ENCODE measurements at regions not wholly inside any gene's neighbourhood (a gene's known extent, or its start where the extent isn't known, plus 50 kb on each side); places are given as distances from the start of the nearest gene placed in this dataset.

DNA sequence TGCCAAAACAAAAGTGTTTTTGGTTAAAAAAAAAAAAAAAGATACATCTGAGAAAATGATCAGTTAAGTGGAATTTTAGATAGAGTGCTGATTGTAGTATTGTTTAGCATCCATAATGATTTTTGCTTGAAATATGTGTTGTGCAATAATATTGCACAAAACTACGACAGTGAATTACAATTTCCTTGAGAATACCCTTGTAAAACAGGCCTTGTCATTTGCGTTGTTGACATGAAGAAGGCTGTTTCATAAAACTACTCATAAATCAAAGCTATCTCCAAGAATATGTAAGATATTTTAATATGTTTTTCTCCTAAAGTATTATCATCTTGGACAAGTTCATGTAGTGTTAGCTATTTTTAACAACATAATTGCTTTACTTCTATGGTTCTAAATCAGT lies 1077.0 kb downstream of the LRFN5 start:
- BruUV-seq (replicated peaks): no TSS peak
- Histone ChIP-seq H3K9me3 (ENCODE audit: control insufficient read depth, insufficient read depth, low read depth, low read length) (no peaks in the 10 kb centered on the region), H3K27ac (ENCODE audit: low read length) (no peak overlapping the region), H3K27me3 (ENCODE audit: control insufficient read depth, insufficient read depth, low read length) (no peaks in the 10 kb centered on the region), H3K4me3 (ENCODE audit: low read depth in 2 of 2, low read length in 2 of 2) (no peak overlapping the region), H3K4me1 (ENCODE audit: control insufficient read depth, insufficient read depth, low read length) (no peaks in the 10 kb centered on the region), H3K36me3 (ENCODE audit: control insufficient read depth, insufficient read depth, low read length) (no peaks in the 10 kb centered on the region)
- in situ Hi-C loops (cut with HindIII; ENCODE audit: low pct_unique_long_range_greater_than_20kb, low sequenced_read_pairs): no loop called here
- intact Hi-C loops (cut with micrococcal nuclease; ENCODE audit: unreplicated experiment): no loop called here
- CTCF ChIA-PET: no interaction called here
- TF ChIP-seq CTCF (IDR thresholded peaks at IDR 0.05) (no peak), POLR2AphosphoS5 (IDR thresholded peaks at IDR 0.05; ENCODE audit: low read depth, low read length) (no peak), SIN3A (IDR thresholded peaks at IDR 0.05; ENCODE audit: borderline replicate concordance, insufficient read depth, low read depth, low read length) (no peak), REST (IDR thresholded peaks at IDR 0.05; ENCODE audit: insufficient read depth in 1 of 2, low read depth in 2 of 2, low read length in 1 of 2) (no peak)
- no peak for DNase-seq (ENCODE audit: low read depth, low spot score)
- POLR2A ChIA-PET: no interaction called here
- no peak for ATAC-seq

- DNase-seq (ENCODE audit: low read depth, low spot score): no peak
- TF ChIP-seq REST (IDR thresholded peaks at IDR 0.05; ENCODE audit: insufficient read depth in 1 of 2, low read depth in 2 of 2, low read length in 1 of 2) (no peak), CTCF (IDR thresholded peaks at IDR 0.05) (no peak), TCF7L2 (IDR thresholded peaks at IDR 0.05; ENCODE audit: low read depth, low read length) (no peak), POLR2AphosphoS5 (IDR thresholded peaks at IDR 0.05; ENCODE audit: low read depth, low read length) (no peak), SIN3A (IDR thresholded peaks at IDR 0.05; ENCODE audit: borderline replicate concordance, insufficient read depth, low read depth, low read length) (no peak)
- ChIA-PET CTCF (no interaction called here), POLR2A (no interaction called here)
- BruUV-seq (replicated peaks): no TSS peak
- no peaks in the 10 kb centered on the region for H3K27me3 ChIP-seq (ENCODE audit: control insufficient read depth, insufficient read depth, low read length)
- H3K9me3 ChIP-seq (ENCODE audit: control insufficient read depth, insufficient read depth, low read depth, low read length): no peaks in the 10 kb centered on the region
- intact Hi-C loops (cut with micrococcal nuclease; ENCODE audit: unreplicated experiment): no loop called here
- H3K27ac ChIP-seq (ENCODE audit: low read length): no peak overlapping the region
- H3K4me1 ChIP-seq (ENCODE audit: control insufficient read depth, insufficient read depth, low read length): no peaks in the 10 kb centered on the region
- no peak overlapping the region for H3K4me3 ChIP-seq (ENCODE audit: low read depth in 2 of 2, low read length in 2 of 2)
- no peak for ATAC-seq
- H3K36me3 ChIP-seq (ENCODE audit: control insufficient read depth, insufficient read depth, low read length): no peaks in the 10 kb centered on the region
- in situ Hi-C loops (cut with HindIII; ENCODE audit: low pct_unique_long_range_greater_than_20kb, low sequenced_read_pairs): no loop called here
Observed at GRCh38 chr14:42676636-42677035, 1070.0 kb downstream of the LRFN5 start.

Data from Panc1 (cell line).